ENCODE measurements at regions not wholly inside any gene's neighbourhood (a gene's known extent, or its start where the extent isn't known, plus 50 kb on each side); places are given as distances from the start of the nearest gene placed in this dataset.
A peak's percentile ranks its signal among the peaks of the same experiment; 100 is the strongest.

DNA sequence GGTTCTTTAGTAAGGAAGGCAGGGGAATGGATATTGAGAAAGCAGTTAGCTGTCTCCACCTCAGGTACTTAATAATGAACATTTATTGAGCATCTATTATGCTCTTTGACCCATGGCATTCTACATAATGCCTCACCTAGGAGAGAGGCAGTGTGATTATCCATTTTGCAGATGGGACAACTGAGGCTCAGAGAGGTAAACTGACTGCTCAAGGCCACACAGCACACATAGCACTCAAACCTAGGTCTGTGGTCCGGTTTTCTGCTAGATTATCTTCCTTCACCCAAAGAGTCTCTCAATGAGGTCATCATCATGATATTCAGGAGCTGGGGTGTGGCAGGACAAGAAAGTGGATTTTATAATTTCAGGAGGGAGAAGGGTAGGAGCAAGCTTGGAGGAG lies 199.1 kb upstream of the LHX5 start (continued):
- TF ChIP-seq, protein P1, sequence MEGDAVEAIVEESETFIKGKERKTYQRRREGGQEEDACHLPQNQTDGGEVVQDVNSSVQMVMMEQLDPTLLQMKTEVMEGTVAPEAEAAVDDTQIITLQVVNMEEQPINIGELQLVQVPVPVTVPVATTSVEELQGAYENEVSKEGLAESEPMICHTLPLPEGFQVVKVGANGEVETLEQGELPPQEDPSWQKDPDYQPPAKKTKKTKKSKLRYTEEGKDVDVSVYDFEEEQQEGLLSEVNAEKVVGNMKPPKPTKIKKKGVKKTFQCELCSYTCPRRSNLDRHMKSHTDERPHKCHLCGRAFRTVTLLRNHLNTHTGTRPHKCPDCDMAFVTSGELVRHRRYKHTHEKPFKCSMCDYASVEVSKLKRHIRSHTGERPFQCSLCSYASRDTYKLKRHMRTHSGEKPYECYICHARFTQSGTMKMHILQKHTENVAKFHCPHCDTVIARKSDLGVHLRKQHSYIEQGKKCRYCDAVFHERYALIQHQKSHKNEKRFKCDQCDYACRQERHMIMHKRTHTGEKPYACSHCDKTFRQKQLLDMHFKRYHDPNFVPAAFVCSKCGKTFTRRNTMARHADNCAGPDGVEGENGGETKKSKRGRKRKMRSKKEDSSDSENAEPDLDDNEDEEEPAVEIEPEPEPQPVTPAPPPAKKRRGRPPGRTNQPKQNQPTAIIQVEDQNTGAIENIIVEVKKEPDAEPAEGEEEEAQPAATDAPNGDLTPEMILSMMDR (IDR thresholded peaks at IDR 0.05): no peak

- DNase-seq (ENCODE audit: low read depth in 1 of 2, low spot score in 1 of 2) (no peak), FAIRE-seq (no peak), ATAC-seq (no peak)
- ChIA-PET CTCF (interaction anchor here (1.3 kb wide), 1 partner anchor 12 kb away, joined by 3 read pairs; no protein-coding TSS in a partner anchor), POLR2A (no interaction called here)
- TF ChIP-seq CBX2 (IDR thresholded peaks at IDR 0.05; ENCODE audit: borderline replicate concordance, low read depth) (no peak), HOXA7 (CRISPR knock-in tag; IDR thresholded peaks at IDR 0.05) (no peak), HES2 (IDR thresholded peaks at IDR 0.05) (no peak), ZFP36 (IDR thresholded peaks at IDR 0.05; ENCODE audit: borderline replicate concordance, partially characterized antibody) (peak; percentile 51)
- Histone ChIP-seq H3K9me3 (no peaks in the 10 kb centered on the region), H3K4me3 (no peak overlapping the region), H3K4me2 (no peak overlapping the region), H3K27ac (no peak overlapping the region), H3K4me1 (no peaks in the 10 kb centered on the region)
- 6% methylated on average over 6 of the region's 6 CpGs for WGBS (ENCODE audit: missing lambda C conversion rate)
These were observed 196.1 kb upstream of the LHX5 start for GRCh38 chr12:113667676-113668356.

GRCh38 chr12:113667095-113667494 lies 195.4 kb upstream of the LHX5 start:
- DNase-seq (ENCODE audit: low read depth in 1 of 2, low spot score in 1 of 2) (no peak), FAIRE-seq (no peak), ATAC-seq (no peak)
- Histone ChIP-seq H3K4me1 (no peaks in the 10 kb centered on the region), H3K4me3 (no peak overlapping the region), H3K9me3 (no peaks in the 10 kb centered on the region), H3K27ac (no peak overlapping the region), H3K4me2 (no peak overlapping the region)
- no peak for TF ChIP-seq ZFP36 (IDR thresholded peaks at IDR 0.05; ENCODE audit: borderline replicate concordance, partially characterized antibody)
- no peak for TF ChIP-seq ESRRA (IDR thresholded peaks at IDR 0.05; ENCODE audit: borderline replicate concordance, low read length)
- TF ChIP-seq MAZ (IDR thresholded peaks at IDR 0.05; ENCODE audit: borderline replicate concordance, low read depth, low read length): no peak
- TF ChIP-seq, protein P2, sequence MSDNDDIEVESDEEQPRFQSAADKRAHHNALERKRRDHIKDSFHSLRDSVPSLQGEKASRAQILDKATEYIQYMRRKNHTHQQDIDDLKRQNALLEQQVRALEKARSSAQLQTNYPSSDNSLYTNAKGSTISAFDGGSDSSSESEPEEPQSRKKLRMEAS (IDR thresholded peaks at IDR 0.05): no peak
- TF ChIP-seq MAFK (IDR thresholded peaks at IDR 0.05; ENCODE audit: partially characterized antibody): no peak
- TF ChIP-seq, protein P3, sequence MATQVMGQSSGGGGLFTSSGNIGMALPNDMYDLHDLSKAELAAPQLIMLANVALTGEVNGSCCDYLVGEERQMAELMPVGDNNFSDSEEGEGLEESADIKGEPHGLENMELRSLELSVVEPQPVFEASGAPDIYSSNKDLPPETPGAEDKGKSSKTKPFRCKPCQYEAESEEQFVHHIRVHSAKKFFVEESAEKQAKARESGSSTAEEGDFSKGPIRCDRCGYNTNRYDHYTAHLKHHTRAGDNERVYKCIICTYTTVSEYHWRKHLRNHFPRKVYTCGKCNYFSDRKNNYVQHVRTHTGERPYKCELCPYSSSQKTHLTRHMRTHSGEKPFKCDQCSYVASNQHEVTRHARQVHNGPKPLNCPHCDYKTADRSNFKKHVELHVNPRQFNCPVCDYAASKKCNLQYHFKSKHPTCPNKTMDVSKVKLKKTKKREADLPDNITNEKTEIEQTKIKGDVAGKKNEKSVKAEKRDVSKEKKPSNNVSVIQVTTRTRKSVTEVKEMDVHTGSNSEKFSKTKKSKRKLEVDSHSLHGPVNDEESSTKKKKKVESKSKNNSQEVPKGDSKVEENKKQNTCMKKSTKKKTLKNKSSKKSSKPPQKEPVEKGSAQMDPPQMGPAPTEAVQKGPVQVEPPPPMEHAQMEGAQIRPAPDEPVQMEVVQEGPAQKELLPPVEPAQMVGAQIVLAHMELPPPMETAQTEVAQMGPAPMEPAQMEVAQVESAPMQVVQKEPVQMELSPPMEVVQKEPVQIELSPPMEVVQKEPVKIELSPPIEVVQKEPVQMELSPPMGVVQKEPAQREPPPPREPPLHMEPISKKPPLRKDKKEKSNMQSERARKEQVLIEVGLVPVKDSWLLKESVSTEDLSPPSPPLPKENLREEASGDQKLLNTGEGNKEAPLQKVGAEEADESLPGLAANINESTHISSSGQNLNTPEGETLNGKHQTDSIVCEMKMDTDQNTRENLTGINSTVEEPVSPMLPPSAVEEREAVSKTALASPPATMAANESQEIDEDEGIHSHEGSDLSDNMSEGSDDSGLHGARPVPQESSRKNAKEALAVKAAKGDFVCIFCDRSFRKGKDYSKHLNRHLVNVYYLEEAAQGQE (IDR thresholded peaks at IDR 0.05): no peak
- TF ChIP-seq, protein P4, sequence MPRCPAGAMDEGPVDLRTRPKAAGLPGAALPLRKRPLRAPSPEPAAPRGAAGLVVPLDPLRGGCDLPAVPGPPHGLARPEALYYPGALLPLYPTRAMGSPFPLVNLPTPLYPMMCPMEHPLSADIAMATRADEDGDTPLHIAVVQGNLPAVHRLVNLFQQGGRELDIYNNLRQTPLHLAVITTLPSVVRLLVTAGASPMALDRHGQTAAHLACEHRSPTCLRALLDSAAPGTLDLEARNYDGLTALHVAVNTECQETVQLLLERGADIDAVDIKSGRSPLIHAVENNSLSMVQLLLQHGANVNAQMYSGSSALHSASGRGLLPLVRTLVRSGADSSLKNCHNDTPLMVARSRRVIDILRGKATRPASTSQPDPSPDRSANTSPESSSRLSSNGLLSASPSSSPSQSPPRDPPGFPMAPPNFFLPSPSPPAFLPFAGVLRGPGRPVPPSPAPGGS (IDR thresholded peaks at IDR 0.05): no peak
- TF ChIP-seq ZSCAN20 (CRISPR knock-in tag; IDR thresholded peaks at IDR 0.05): no peak
- TF ChIP-seq ATOH8 (CRISPR knock-in tag; IDR thresholded peaks at IDR 0.05; ENCODE audit: low read depth): no peak
- TF ChIP-seq HES2 (IDR thresholded peaks at IDR 0.05): no peak
- TF ChIP-seq NR3C1 (IDR thresholded peaks at IDR 0.05): no peak
- no peak for TF ChIP-seq SREBF2 (IDR thresholded peaks at IDR 0.05)
- no peak for TF ChIP-seq FOSB (CRISPR knock-in tag; IDR thresholded peaks at IDR 0.05)
- no peak for TF ChIP-seq PBX3 (IDR thresholded peaks at IDR 0.05)
- no peak for TF ChIP-seq HMGXB4 (CRISPR knock-in tag; IDR thresholded peaks at IDR 0.05; ENCODE audit: borderline replicate concordance)
- WGBS (ENCODE audit: missing lambda C conversion rate): 33% methylated on average over 1 of the region's 1 CpG
- ChIA-PET CTCF (interaction anchor here (0.6 to 1.3 kb wide), 2 partner anchors 12 to 973 kb away, joined by 3 to 4 read pairs; no protein-coding TSS in a partner anchor), POLR2A (no interaction called here)
